CD4-positive, alpha-beta T cell treated with Interleukin-4 for 4 hours (primary cell): ENCODE measurements at regions not wholly inside any gene's neighbourhood (a gene's known extent, or its start where the extent isn't known, plus 50 kb on each side); places are given as distances from the start of the nearest gene placed in this dataset.

Source experiments
- DNase-seq: peaks from one replicate; pipeline ENCODE4 v3.0.0-alpha.2; 2020

DNA sequence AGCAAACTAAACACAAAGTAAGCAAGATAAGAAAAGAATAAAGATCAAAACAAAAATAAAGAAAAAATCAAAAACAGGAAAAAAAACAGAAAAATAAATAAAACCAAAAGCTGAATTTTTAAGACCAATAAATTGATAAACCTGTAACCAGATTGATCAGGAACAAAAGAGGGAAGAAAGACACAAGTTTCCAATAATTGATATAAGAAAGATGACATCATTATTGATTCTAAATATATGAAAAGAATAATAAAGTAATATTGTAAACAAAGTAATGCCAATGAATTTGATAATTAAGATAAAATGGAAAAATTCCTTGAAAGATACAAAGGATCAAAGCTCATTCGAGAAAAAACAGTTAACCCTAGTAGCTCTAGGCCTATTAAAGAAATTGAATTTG, 394.6 kb upstream of the LRATD1 start:
- DNase-seq: no peak

DNA sequence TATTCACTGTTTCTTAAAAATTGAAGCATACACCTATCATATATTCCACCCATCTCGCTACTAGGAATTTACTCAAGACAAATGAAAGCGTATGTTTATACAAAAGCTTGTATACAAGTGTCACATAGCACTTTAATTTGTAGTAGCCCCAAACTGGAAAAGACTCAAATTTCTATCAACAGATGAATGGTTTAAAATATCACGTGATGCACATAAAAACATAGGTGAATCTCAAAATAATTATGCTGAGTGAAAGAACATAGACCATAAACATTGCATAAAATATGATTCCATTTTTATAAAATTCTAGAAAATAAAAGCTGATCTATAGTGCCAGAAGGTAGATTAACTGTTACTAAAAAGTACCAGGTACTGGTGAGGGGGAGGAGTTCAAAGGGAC, 392.9 kb upstream of the LRATD1 start:
- DNase-seq: no peak

DNA sequence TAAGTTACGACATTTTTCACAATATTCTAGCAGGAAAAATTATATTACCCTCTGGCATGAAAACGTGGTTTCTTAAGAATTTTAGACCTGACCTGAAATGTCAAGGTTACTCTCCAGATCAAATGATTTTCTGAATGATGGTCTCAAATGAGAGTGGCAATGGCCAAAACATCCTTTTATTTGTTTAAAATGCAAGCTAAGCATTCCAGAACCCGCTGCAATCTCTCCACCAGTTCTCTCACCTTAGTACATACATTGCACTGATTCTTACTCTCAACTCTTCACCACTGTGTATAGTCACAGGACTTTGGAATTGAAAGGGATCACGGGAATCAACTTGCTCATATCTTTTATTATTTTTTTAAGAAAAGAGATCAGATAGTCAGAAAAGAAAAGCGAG, 391.6 kb upstream of the LRATD1 start:
- no peak for DNase-seq

DNA sequence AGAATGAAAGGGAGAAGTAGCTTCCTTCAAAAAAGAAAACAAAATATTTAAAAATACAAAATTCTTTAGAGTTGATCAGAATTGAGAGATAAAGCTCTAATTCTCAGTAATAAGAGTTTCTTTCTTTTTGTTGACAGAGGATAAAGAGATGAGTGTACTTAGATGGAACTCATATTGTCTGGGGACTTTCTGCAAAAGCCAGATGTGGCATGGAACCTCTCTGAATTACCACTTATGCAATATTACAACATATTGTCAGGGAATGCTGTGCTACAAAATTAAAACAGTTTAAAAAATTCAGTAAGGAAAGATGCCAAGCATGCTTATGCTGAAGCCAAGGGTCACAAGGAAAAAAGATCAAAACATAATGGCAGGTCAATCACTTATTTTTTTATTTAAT, 386.6 kb upstream of the LRATD1 start:
- DNase-seq: no peak

DNA sequence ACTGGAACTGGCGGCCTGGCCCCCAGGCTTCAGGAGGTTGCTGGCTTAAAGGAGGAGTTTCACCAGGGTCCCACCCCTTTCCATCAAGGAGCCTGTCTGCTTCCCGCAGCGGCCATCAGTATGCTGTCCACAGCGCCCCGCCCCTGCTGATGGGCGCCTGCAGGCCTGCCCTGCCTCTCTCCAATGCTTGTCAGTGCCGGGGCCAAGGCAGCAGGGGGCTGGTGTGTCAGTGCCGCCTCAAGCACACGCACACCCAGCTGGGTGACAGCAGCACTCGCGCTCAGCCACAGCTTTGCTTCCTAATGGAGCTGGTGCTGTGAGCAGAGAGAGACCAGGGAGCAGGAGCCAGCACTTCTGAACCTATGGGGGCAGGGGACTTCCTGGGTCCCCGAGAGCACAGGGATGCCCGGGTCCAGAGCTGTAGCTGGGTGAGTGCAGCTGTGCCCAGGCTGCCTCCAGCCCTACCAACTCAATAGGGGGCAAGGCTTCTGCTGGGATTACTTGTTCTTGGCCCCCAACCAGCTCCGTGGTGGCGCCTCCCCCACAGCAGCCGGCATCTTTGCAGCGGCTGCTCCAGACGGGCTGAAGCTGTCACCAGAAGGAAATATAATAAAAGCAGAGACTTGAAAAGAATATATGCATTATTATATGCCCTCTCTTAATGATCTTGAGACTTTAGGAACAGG, 377.2 kb upstream of the LRATD1 start:
- no peak for DNase-seq

DNA sequence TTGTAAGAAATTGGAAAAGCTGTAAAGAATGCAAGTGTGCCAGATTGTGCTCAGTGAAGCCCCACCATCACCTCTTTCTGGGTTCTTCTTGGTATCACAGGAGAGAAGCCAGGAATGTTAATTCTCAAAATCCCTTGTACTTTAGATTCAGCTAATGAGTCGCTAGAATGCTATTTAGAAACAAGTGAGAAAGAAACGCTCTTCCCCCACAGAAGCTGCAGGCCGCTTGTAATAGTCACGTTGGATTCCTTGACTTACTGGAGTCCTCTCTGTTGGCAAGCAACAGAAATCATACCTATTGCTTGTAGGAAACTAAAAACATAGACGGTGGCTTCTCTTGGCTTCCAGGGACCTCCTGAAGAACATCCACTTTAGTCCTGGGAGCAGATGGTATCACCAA, 375.6 kb upstream of the LRATD1 start:
- no peak for DNase-seq

DNA sequence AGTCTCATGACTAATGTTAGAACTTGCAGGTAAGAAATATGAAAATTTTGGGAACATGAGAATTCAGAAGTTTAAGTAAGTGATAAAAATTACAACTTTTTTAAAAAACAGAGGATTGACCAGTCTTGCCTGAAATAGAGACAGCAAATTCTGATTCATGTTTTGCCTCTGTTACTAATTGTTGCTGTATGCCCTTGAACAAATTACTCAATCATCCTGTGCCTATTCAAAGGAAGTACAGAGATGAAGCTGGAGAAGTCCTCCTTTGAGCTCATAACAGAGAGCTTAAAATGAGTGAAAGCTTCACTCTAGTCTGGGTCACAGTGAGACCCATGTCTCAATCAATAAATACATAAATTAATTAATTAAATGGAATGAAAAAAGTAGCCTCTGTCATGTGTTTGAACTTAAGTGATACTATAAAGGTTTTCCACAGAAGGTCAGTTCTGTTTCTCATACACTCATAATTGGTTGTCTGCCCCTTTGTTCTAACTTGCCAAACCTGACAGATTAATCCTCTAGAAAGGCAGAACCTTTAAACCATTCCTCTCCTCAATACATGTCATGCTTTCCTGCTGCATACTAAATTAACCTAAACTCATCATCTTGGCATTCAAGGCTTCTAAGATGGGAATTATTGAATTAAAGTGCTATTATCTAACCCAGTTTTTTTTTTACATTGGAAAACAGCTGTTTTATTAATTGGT, 374.6 kb upstream of the LRATD1 start:
- DNase-seq: no peak

DNA sequence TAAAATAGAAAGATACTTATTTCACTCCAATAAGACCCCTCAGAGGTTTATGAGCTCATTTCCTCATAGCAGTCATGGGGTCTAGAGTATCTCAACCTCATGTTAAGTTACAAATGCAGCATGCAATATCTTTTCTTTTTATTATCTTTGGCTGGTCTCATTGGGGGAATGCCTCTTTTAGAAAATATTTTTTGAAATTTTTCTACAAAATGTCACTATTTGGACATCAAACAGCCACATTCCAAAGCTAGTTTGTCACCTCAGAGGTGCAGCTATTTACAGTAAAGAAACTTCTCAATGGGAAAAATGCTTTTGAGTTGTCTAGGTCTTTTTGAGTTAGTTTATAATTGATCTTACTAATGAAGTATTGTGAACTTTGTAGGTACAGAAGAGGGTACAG, 370.7 kb upstream of the LRATD1 start:
- no peak for DNase-seq

DNA sequence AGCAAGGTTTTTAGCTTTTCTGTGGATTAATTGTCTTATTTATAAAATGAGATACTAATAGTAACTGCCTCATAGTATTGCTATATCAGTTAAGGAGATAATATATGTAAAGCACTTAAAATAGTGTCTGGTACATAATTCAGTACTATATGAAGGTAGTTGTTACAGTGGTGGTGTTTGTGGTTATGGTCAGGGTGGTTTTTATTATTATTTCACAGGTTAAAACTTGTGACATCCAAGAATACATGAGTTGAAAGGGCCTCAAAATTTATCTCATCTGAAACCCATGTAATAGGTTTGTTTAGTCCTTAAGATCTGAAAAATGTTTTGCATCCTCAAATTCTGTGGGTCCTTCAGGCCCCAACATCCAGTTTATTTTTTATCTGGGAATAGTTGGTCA, 369.5 kb upstream of the LRATD1 start:
- no peak for DNase-seq

DNA sequence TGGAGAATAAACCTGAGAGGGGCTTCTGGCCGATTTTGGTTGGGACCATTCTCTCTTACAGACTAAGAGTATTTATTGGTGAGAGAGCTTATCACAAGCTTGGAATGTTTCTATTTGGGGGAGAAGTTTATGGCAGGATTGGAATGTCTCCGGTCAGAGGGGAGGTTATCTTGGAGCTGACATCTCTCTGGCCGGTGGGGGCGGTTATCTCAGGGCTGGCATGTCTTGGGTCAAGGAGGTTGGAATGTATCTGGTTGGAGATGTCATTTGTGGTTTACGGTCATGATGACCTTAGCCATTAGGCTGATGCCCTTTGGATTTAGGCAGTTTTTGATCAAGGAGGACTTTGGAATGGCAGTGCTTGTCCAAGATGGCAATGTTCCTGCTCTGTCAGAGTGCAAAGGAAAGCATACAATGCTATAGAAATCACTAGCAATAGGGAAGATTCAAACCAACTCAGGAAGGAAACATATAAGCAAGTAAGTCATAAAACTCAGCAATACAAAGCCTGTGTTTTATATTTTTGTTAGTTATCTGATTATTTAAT, 362.4 kb upstream of the LRATD1 start:
- DNase-seq: no peak

DNA sequence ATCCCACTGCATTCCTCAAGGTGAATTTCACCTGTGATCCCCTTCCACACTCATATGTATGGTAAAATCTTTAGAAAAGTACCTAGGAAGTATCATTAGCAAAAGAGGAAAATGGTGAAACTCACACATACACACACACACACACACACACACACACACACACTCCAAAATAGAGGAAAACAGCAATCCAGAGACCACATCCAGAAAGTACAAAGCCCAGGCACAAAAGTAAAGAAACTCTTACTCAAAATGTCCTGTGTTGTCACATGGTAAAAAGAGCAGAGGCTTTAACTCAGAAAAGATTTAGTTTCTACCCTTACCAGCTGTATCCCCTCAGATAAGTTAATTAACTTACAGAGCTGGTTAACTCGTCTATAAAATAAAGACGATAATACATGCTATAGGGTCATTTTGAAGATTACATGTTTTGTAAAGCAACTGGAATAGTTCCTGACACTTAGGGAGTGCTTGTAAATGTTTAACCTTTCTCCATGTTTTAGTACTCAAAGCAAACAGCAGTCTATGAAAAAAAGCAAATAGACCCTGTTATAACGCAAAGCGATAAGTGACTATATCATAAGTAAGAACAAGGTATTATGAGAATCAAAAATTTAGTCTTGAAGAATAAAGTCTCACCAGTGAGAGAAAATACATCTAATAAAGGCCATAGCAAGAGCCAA, 360.0 kb upstream of the LRATD1 start:
- no peak for DNase-seq

DNA sequence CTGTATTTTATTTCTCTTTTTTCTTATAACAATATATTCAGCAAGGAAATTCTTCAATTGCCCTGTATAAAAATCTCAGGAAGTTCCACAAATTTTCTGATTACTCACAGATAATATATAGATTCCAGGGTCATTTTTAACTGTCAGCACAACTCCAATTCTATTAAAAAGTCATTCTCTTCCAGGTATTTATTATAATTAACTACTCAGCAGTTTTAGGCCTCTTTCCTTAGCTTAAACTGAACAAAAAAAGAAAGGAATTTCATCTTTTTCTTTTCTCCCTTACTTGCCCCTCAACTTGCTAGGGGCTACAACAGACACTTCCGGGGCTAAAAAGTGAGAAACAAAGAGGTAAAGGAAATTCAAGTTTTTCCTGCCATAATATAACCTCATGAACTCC, 358.9 kb upstream of the LRATD1 start:
- DNase-seq: no peak

DNA sequence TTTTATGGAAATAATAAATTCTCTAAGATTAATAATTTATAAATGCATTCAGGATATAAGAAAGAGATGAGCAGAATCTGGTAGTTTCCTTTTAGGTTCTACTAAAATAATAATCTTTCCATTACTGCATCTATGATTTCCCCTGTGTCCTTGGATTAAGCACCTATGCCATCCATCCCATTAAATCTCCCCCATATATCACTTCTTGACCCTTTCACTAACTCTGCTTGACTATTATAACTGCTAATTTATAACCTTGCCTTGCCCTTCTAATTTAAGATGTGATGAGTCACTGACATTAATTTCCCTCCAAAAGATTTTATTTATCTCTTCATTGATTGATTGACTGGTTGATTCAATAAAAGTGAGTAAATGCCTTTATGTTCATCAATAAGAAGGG, 348.3 kb upstream of the LRATD1 start:
- DNase-seq: no peak

DNA sequence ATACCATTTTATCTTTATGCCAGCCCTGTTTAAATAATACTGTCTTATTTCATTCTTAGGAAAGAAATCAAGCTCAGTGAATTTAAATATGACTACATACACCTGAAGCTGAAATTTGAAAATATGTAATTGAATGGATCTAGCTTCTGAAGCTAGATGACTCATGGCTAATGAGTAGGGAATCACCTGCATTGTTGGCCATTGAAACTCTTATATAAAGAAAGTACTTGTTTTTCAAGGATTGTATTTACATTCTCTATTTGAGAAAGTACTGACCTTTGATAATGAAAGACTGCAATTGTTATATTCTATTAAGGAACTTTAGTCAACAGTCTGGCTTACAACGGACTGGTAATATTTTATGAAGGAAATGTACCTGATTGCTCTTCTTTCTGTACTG, 346.7 kb upstream of the LRATD1 start:
- no peak for DNase-seq

DNA sequence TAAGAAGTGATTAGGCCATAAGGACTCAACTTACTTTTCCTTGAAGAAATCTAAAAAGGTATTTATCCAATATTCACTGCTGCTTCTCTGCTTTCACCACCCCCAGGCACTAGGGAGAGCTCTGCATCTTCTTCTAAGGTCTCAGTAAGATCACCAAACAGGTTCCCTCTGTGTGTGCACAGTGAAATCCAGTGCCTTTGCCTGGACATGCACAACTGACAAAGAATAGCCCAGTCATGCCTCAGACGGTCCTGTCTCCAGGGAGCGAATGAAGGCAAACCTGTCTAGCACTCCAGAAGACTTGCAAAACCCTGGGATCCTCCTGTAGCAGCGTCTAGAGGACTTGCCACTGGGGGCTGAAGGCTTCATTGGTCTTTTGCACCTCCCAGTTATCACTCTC, 344.5 kb upstream of the LRATD1 start:
- no peak for DNase-seq

DNA sequence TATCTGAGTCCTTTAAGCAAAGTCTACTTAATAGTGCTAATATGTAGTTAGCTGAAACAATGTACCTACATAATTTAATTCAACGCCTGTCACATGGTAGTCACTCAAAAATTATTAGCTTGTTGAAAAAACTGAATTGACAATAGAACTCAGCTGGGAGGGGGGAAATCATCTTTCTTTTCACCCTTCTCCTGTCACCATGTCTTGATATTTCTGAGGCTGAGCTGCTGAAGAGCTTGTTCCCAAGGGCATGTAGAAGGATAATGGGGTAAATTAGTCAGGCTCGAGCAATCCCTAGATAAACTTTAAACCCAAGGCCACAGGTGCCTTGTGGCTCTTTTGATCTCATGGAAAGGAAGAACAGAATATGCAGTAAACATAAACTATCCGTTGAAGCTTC, 339.6 kb upstream of the LRATD1 start:
- DNase-seq: no peak

DNA sequence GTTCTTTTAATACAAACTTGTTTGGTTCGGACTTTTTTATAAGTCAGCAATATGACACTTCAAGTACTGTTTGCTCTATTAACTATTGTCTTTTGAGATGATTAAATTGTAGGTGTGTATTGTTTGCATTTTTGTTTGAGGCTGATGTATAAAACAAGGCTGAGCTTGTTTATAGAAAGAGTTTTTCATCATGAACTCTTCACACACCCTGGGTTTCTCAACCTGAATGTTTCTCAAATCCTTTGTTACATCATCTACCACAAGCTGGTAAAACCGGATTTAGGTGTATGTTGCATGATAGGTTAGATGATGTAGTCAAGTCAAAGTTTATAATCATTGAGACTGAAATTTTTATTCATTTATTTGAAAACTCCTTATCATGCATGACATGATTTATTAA, 335.2 kb upstream of the LRATD1 start:
- DNase-seq: no peak

DNA sequence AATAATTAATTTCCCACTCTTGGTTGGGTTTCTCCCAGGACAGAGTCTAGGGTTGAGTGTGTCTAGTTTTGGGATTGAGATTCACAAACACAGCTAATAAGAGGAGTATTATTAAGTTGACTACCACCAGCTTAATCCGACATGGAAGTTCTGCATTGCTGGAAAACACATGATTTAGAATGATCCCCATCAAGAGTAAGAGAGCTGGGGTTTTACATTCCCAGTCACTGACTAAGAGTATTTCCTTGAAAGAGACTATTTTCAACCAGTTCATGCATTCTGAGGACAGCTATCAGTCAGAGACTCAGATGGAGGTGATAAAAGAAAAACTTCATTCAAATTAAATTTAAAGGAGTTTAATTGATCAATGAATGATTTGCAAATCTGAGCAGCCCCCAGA, 334.6 kb upstream of the LRATD1 start:
- no peak for DNase-seq

DNA sequence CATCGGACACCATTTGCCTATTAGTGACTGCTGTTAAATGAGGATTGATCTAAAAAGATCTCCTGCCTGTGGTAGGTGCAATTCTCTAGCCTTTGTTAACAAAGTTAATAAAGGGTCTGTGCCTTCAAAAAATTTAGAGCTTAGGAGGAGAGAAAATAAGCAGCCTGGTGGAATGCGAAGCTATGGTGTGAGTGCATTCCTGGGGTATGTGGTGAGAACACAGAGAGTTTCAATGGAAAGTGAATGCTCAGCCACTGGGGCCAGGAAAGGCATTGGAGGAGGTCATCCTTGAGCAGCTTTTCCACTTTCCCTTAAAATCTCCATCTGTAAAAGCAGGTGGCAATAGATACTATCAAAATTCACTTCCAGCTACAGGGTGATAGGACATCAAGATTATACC, 331.2 kb upstream of the LRATD1 start:
- DNase-seq: no peak

DNA sequence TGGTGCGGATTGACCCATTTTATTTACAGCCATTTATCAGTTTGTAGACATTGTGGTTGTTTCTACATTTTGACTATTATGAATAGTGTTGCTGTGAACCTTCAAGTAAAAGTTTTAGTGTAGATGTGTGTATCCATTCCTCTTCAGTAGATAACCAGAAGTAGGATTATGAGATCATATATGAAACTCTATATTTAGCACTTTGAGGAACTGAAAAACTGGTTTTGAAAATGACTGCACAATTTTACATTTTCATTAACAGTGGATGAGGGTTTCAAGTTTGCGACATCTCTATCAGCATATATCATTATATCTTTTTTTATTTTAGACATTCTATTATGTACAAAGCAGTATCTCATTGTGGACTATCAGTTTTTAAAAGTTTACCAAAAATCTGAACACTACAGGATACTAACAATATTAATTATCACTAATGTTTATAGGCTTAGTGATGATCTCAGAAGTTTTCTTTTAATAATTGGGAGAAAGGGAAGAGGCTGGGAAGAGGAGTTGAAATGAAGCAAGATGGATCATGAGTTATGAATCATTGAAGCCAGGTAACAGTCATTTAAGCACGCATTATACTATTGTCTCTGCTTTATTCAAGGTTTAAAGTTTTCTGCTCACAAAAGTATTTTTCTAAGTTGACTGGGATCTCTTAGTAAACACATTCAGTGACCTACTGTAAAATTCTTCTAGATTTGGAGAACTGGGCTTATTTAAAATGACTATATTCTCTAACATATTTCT, 329.0 kb upstream of the LRATD1 start:
- no peak for DNase-seq

DNA sequence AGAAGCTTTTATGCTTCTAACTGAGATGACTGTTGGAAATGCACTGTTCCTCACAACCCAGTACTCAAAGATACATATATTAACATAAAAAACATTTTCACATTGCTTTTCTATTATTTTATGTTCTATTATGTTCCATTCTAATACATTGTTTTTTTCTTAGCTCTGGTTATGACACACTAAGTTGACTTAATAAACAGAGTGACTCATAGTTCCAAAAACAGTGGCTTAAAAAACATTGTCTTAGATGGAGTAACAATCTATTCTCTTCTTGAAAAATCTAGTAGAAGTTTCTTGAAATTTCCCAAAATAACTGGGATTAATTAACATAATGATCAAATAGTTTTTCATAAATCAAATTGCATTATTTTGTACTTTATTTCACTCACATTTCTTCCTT, 328.2 kb upstream of the LRATD1 start:
- DNase-seq: no peak

DNA sequence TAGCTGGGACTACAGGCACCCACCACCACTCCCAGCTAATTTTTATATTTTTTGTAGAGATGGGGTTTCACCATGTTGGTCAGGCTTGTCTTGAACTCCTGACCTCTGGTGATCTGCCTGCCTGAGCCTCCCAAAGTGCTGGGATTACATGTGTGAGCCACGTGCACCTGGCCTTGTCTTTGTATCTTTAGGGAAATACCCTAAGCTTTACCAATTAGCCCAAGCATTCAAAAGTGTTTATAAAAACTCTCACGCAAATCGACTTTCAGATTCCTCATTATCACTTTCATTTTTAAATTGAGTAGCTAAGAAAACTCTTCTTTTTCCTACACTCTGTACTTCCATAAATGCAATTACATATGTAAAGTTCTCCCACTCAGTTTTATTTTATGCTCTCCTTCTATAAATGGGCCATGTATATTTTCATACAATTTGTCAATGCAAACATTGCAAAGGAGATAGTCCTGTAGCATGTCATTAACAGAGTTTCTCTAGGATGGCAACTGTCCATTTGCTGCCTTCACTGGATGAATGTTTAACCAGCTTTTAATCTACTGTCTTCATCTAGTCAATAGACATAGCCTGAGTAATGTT, 326.2 kb upstream of the LRATD1 start:
- DNase-seq: no peak

DNA sequence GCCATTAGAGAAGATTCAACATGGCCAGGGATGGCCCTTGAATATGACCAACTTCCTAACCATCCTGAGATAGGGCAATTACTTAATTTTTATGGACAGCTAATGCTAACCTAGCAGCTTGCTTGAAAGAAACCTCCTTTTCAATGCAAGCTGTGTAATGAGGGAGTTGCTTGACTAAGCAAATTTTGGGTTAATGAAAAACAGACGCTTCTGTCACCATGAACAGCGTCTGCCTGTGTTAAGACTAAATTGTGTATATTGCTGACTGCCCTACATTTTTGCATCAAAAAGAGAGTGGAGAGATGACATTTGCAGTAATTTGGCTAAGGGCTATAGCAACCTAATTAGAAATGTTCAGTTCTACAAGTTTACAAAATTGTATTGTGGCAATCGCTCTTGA, 319.2 kb upstream of the LRATD1 start:
- no peak for DNase-seq
